ENCODE measurements at regions not wholly inside any gene's neighbourhood (a gene's known extent, or its start where the extent isn't known, plus 50 kb on each side); places are given as distances from the start of the nearest gene placed in this dataset.

DNA sequence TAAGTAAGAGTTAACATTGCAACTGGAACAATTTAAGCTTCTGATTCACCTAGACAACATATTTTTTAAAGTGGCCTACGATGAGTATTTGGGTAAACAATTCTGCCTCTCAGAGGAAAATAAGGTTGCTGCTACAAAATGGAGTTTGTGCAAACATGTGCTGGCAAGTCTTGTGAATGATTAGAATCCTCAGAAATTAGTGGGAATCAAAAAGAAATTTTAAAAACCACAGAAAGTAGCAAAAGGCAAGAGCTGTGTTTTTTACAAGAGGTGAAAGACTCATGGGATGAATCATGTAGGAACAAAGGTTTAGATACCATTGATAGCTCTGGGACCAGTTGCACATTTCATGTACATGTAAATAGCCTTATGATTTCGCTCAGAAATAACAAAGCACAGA lies 561.6 kb downstream of the TAF11L14 start:
- TF ChIP-seq, protein P1, sequence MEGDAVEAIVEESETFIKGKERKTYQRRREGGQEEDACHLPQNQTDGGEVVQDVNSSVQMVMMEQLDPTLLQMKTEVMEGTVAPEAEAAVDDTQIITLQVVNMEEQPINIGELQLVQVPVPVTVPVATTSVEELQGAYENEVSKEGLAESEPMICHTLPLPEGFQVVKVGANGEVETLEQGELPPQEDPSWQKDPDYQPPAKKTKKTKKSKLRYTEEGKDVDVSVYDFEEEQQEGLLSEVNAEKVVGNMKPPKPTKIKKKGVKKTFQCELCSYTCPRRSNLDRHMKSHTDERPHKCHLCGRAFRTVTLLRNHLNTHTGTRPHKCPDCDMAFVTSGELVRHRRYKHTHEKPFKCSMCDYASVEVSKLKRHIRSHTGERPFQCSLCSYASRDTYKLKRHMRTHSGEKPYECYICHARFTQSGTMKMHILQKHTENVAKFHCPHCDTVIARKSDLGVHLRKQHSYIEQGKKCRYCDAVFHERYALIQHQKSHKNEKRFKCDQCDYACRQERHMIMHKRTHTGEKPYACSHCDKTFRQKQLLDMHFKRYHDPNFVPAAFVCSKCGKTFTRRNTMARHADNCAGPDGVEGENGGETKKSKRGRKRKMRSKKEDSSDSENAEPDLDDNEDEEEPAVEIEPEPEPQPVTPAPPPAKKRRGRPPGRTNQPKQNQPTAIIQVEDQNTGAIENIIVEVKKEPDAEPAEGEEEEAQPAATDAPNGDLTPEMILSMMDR (IDR thresholded peaks at IDR 0.05; ENCODE audit: poor library complexity) = no peak
- no peak for TF ChIP-seq EZH2phosphoT487 (IDR thresholded peaks at IDR 0.05; ENCODE audit: low read depth, severe bottlenecking, unreplicated experiment)
- TF ChIP-seq EZH2 (IDR thresholded peaks at IDR 0.05; ENCODE audit: borderline replicate concordance) = no peak
